Ishikawa (cell line): ENCODE measurements at regions not wholly inside any gene's neighbourhood (a gene's known extent, or its start where the extent isn't known, plus 50 kb on each side); places are given as distances from the start of the nearest gene placed in this dataset.

Experiments
- RAD21 ChIP-seq: IDR thresholded peaks from 2 replicates; pipeline ENCODE4 v1.6.1; 2012; ENCODE audit warnings: low read depth
- TF ChIP-seq, protein P1 (sequence below): IDR thresholded peaks from 2 replicates; pipeline ENCODE4 v1.6.1; 2012

DNA sequence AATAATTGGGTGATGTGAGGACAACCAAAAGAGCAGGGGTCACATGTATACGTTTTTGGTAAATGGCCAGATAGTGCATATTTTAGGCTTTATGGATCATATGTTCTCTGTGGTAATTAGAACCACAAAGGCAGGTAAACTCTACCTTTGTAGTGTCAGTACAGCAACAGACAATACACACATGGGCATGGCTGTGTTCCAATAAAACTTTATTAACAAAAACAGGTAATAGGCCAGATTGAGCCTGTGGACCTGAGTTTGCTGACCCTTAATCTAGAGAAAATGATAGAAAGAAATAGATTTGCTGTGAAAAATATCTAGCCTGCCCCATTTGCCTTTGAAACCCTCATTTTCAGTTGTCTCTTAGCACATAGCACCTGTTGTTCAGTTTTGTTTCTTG is 177.2 kb upstream of the CXCR4 start:
- TF ChIP-seq, protein P1, sequence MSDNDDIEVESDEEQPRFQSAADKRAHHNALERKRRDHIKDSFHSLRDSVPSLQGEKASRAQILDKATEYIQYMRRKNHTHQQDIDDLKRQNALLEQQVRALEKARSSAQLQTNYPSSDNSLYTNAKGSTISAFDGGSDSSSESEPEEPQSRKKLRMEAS, result no peak
- TF ChIP-seq RAD21, result no peak
